H1 (cell line): ENCODE measurements at regions not wholly inside any gene's neighbourhood (a gene's known extent, or its start where the extent isn't known, plus 50 kb on each side); places are given as distances from the start of the nearest gene placed in this dataset.

Source experiments
- CTCF ChIA-PET: fragments of 300-600 bp; sonication (Branson Sonifier 250); formaldehyde crosslinking; loops from one replicate; lab custom pipeline; 2021; ENCODE audit not compliant: partially characterized antibody; lab: Charles Lee
- POLR2A ChIA-PET: fragments of 300-600 bp; sonication (Branson Sonifier 250); formaldehyde crosslinking; loops from one replicate; lab custom pipeline; 2021; ENCODE audit warnings: inconsistent platforms; ENCODE audit not compliant: partially characterized antibody; lab: Charles Lee
- DNase-seq, 2 experiments: peaks; one replicate each; pipeline versions ENCODE4 v3.0.0 to v3.0.0-alpha.2; 2010 to 2022; ENCODE audit warnings: low spot score in 2 of 2, low read depth in 1 of 2, mixed read lengths in 1 of 2
- FAIRE-seq: peaks from 2 replicates; lab custom pipeline; 2011; peaks lifted over from hg19 to GRCh38; lab: Jason Lieb, UNC
- H2AFZ ChIP-seq: 2 replicates; pipeline ENCODE4 v1.8.1; 2012; ENCODE audit warnings: low read length, inconsistent platforms
- H2AK5ac ChIP-seq: 2 replicates; pipeline ENCODE4 v1.6.1; 2013; ENCODE audit warnings: low read depth, low read length
- H2BK120ac ChIP-seq: replicated peaks from 2 replicates; pipeline ENCODE3; 2013; ENCODE audit warnings: low read depth, low read length, inconsistent platforms
- H2BK12ac ChIP-seq: 2 replicates; pipeline ENCODE4 v1.6.1; 2013; ENCODE audit warnings: low read depth, low read length
- H2BK15ac ChIP-seq: 2 replicates; pipeline ENCODE4 v1.6.1; 2013; ENCODE audit warnings: low read length
- H2BK20ac ChIP-seq: 2 replicates; pipeline ENCODE4 v1.6.1; 2013; ENCODE audit warnings: low read length
- H2BK5ac ChIP-seq: 2 replicates; pipeline ENCODE4 v1.6.1; 2013; ENCODE audit warnings: low read depth, low read length
- H3K14ac ChIP-seq: 2 replicates; pipeline ENCODE4 v1.6.1; 2013; ENCODE audit warnings: inconsistent platforms; ENCODE audit not compliant: insufficient read length
- H3K18ac ChIP-seq: 2 replicates; pipeline ENCODE4 v1.6.1; 2013; ENCODE audit warnings: low read length; ENCODE audit errors: extremely low read depth
- H3K23ac ChIP-seq: 2 replicates; pipeline ENCODE4 v1.6.1; 2013; ENCODE audit warnings: inconsistent platforms; ENCODE audit not compliant: insufficient read length
- H3K23me2 ChIP-seq: 2 replicates; pipeline ENCODE4 v1.6.1; 2013; ENCODE audit warnings: low read depth, low read length
- H3K27ac ChIP-seq: 2 replicates; pipeline ENCODE4 v1.6.1; 2011; ENCODE audit warnings: low read depth, low read length, inconsistent platforms
- H3K27me3 ChIP-seq, 4 experiments: replicated peaks in 1 of 4; 1 replicate in 1 of 4; 2 replicates in 3 of 4; pipeline versions ENCODE4 v1.6.1 to v1.8.1; 2011 to 2013; ENCODE audit warnings: low read length in 3 of 4, mild to moderate bottlenecking in 3 of 4, inconsistent platforms in 2 of 4, mixed read lengths in 2 of 4, moderate library complexity in 1 of 4; ENCODE audit not compliant: control insufficient read depth in 3 of 4, insufficient read depth in 3 of 4; ENCODE audit errors: extremely low read depth in 1 of 4
- H3K36me3 ChIP-seq, 4 experiments: 2 replicates each; pipeline versions ENCODE4 v1.6.1 to v1.8.1; 2011 to 2013; ENCODE audit warnings: mild to moderate bottlenecking in 4 of 4, low read length in 3 of 4, moderate library complexity in 2 of 4, control low read depth in 1 of 4, inconsistent platforms in 1 of 4; ENCODE audit not compliant: insufficient read depth in 4 of 4, control insufficient read depth in 2 of 4
- H3K4ac ChIP-seq: replicated peaks from 2 replicates; pipeline ENCODE3; 2013; ENCODE audit warnings: low read length, low read depth, mixed read lengths, inconsistent platforms; ENCODE audit not compliant: insufficient read length
- H3K4me1 ChIP-seq, 4 experiments: replicated peaks in 1 of 4; 1 replicate in 1 of 4; 2 replicates in 3 of 4; pipeline versions ENCODE4 v1.6.1 to v1.8.1; 2011 to 2013; ENCODE audit warnings: low read length in 3 of 4, inconsistent platforms in 2 of 4, mixed read lengths in 1 of 4; ENCODE audit not compliant: insufficient read depth in 4 of 4, control insufficient read depth in 3 of 4
- H3K4me2 ChIP-seq, 2 experiments: 2 replicates each; pipeline versions ENCODE4 v1.6.1 to v1.8.1; 2011 to 2013; ENCODE audit warnings: low read depth in 2 of 2, low read length in 2 of 2, control low read depth in 1 of 2, inconsistent platforms in 1 of 2, mild to moderate bottlenecking in 1 of 2; ENCODE audit not compliant: insufficient read depth in 1 of 2
- H3K4me3 ChIP-seq, 4 experiments: fragments of 200-600, 300-600 bp in 1 of 4; sonication (generic), shearing (Covaris generic), sonication (Bioruptor Twin) in 1 of 4; 2 replicates each; pipeline versions ENCODE4 v1.5.1 to v1.8.1; 2011 to 2016; ENCODE audit warnings: low read length in 4 of 4, low read depth in 3 of 4, control low read depth in 2 of 4, inconsistent platforms in 2 of 4, mild to moderate bottlenecking in 2 of 4, mixed read lengths in 1 of 4, moderate library complexity in 1 of 4; ENCODE audit not compliant: insufficient read depth in 2 of 4; ENCODE audit errors: extremely low read depth in 1 of 4
- H3K56ac ChIP-seq: replicated peaks from 2 replicates; pipeline ENCODE3; 2013; ENCODE audit warnings: low read depth, mild to moderate bottlenecking, mixed read lengths, low read length, inconsistent platforms; ENCODE audit not compliant: insufficient read length
- H3K79me1 ChIP-seq: 2 replicates; pipeline ENCODE4 v1.6.1; 2013; ENCODE audit warnings: low read depth, low read length, control low read depth
- H3K79me2 ChIP-seq, 2 experiments: 2 replicates each; pipeline versions ENCODE4 v1.6.1 to v1.8.1; 2012 to 2013; ENCODE audit warnings: low read length in 2 of 2, mild to moderate bottlenecking in 2 of 2, inconsistent platforms in 1 of 2; ENCODE audit not compliant: insufficient read depth in 2 of 2, control insufficient read depth in 1 of 2
- H3K9ac ChIP-seq, 4 experiments: replicated peaks in 1 of 4; 1 replicate in 1 of 4; 2 replicates in 3 of 4; pipeline versions ENCODE4 v1.6.1 to v1.8.1; 2011 to 2013; ENCODE audit warnings: low read depth in 3 of 4, low read length in 3 of 4, control low read depth in 2 of 4, mild to moderate bottlenecking in 2 of 4, moderate library complexity in 2 of 4, inconsistent platforms in 1 of 4; ENCODE audit errors: extremely low read depth in 1 of 4
- H3K9me3 ChIP-seq, 2 experiments: 2 replicates each; pipeline versions ENCODE4 v1.6.1 to v1.8.1; 2012 to 2013; ENCODE audit warnings: mild to moderate bottlenecking in 2 of 2, moderate library complexity in 2 of 2, control low read depth in 1 of 2, inconsistent platforms in 1 of 2, low read depth in 1 of 2, low read length in 1 of 2, mixed read lengths in 1 of 2; ENCODE audit not compliant: insufficient read depth in 2 of 2
- H4K20me1 ChIP-seq, 2 experiments: replicated peaks in 1 of 2; 2 replicates each; pipeline versions ENCODE3 to v1.8.1; 2011 to 2013; ENCODE audit warnings: inconsistent platforms in 2 of 2, low read length in 2 of 2, mild to moderate bottlenecking in 1 of 2; ENCODE audit not compliant: insufficient read depth in 2 of 2, control insufficient read depth in 1 of 2
- H4K5ac ChIP-seq: 2 replicates; pipeline ENCODE4 v1.6.1; 2013; ENCODE audit warnings: low read length, low read depth, mixed read lengths, inconsistent platforms; ENCODE audit not compliant: insufficient read length
- H4K8ac ChIP-seq: 2 replicates; pipeline ENCODE4 v1.8.0; 2013; ENCODE audit warnings: mild to moderate bottlenecking, moderate library complexity, low read length, inconsistent platforms; ENCODE audit not compliant: insufficient read depth; ENCODE audit errors: extremely low read depth
- H4K91ac ChIP-seq: replicated peaks from 2 replicates; pipeline ENCODE3; 2013; ENCODE audit warnings: low read length, mixed read lengths, inconsistent platforms; ENCODE audit not compliant: insufficient read length
- ASH2L ChIP-seq: fragments of 200-600, 300-600 bp; sonication (generic); IDR thresholded peaks from one replicate; pipeline ENCODE4 v1.7.1; 2017; ENCODE audit warnings: low read length
- ATF3 ChIP-seq: IDR thresholded peaks from 2 replicates; pipeline ENCODE4 v1.6.1; 2011; ENCODE audit warnings: low read depth, mild to moderate bottlenecking, low read length; ENCODE audit not compliant: insufficient read depth
- BACH1 ChIP-seq: IDR thresholded peaks from 2 replicates; pipeline ENCODE4 v1.6.1; 2012; ENCODE audit warnings: low read length, improper control_type of control experiment
- BRCA1 ChIP-seq: IDR thresholded peaks from 2 replicates; pipeline ENCODE4 v1.6.1; 2012; ENCODE audit warnings: low read depth, low read length, improper control_type of control experiment
- CHD1 ChIP-seq: IDR thresholded peaks from 2 replicates; pipeline ENCODE4 v1.6.1; 2012; ENCODE audit warnings: low read depth, low read length, improper control_type of control experiment
- CTBP2 ChIP-seq: IDR thresholded peaks from 2 replicates; pipeline ENCODE4 v1.7.0; 2011; ENCODE audit warnings: borderline replicate concordance, mild to moderate bottlenecking, moderate library complexity, mixed read lengths, low read length; ENCODE audit not compliant: insufficient read depth, insufficient read length
- HDAC2 ChIP-seq, 2 experiments: fragments of 300-600 bp in 1 of 2; sonication (generic) in 1 of 2; IDR thresholded peaks; 2 replicates each; pipeline ENCODE4 v1.6.1; 2011 to 2012; ENCODE audit warnings: low read depth in 2 of 2, low read length in 2 of 2, mild to moderate bottlenecking in 2 of 2, moderate library complexity in 2 of 2, borderline replicate concordance in 1 of 2, inconsistent platforms in 1 of 2
- NRF1 ChIP-seq: IDR thresholded peaks from 2 replicates; pipeline ENCODE4 v1.6.1; 2011; ENCODE audit warnings: mild to moderate bottlenecking, low read depth, low read length, improper control_type of control experiment
- PHF8 ChIP-seq: fragments of 200-600 bp; sonication (generic); conservative IDR thresholded peaks from 2 replicates; pipeline ENCODE4 v1.7.1; 2012; ENCODE audit warnings: low read depth, mild to moderate bottlenecking, inconsistent platforms, low read length, moderate library complexity
- RNF2 ChIP-seq: fragments of 200-900, 300-1000 bp; sonication (generic); IDR thresholded peaks from 2 replicates; pipeline ENCODE4 v1.7.1; 2016; ENCODE audit warnings: borderline replicate concordance, low read depth, mild to moderate bottlenecking, antibody characterized with exemption, low read length; ENCODE audit not compliant: poor library complexity, severe bottlenecking; ENCODE audit errors: missing control alignments
- SP2 ChIP-seq: IDR thresholded peaks from 2 replicates; pipeline ENCODE4 v1.6.1; 2012; ENCODE audit warnings: mild to moderate bottlenecking, low read length, inconsistent platforms
- TEAD4 ChIP-seq: IDR thresholded peaks from 2 replicates; pipeline ENCODE4 v1.6.1; 2012; ENCODE audit warnings: low read depth, low read length, inconsistent platforms, mixed read lengths
- WGBS, 2 experiments: shearing (Covaris generic) in 1 of 2; methylation state at CpG; one replicate each; pipeline versions ENCODE4 v1.1.6 to v1.1.7; 2013 to 2015; ENCODE audit warnings: low lambda C conversion rate in 2 of 2, mixed read lengths in 2 of 2, inconsistent platforms in 1 of 2, low coverage in 1 of 2, missing lambda C conversion rate in 1 of 2; ENCODE audit not compliant: insufficient replicate concordance in 2 of 2, insufficient coverage in 1 of 2, insufficient read length in 1 of 2; ENCODE audit errors: extremely low coverage in 1 of 2, missing lambda C conversion rate in 1 of 2; 5-methylcytosine and 5-hydroxymethylcytosine counted together

GRCh38 chr2:180601016-180601415 is 379.4 kb upstream of the UBE2E3 start:
- H3K79me2 ChIP-seq, result no peaks in the 10 kb centered on the region
- H3K27me3 ChIP-seq, result no peaks in the 10 kb centered on the region
- no peak overlapping the region for H4K8ac ChIP-seq
- H3K36me3 ChIP-seq, result no peaks in the 10 kb centered on the region
- H4K20me1 ChIP-seq, result no peaks in the 10 kb centered on the region
- FAIRE-seq (no peak), DNase-seq (no peak)
- H3K27ac ChIP-seq, result no peak overlapping the region
- no peak overlapping the region for H3K56ac ChIP-seq
- H2BK120ac ChIP-seq, result no peak overlapping the region
- peaks cover 0 to 2% (median 0%) of the 10 kb centered on the region in 4 experiments; a peak in 1 of 7 replicates for H3K4me1 ChIP-seq
- H3K23me2 ChIP-seq, result no peaks in the 10 kb centered on the region
- H4K91ac ChIP-seq, result no peak overlapping the region
- H2AFZ ChIP-seq, result no peak overlapping the region
- no peak overlapping the region for H3K14ac ChIP-seq
- no peak overlapping the region for H2BK15ac ChIP-seq
- no peak overlapping the region for H3K4me2 ChIP-seq
- 82% methylated on average over 1 of the region's 1 CpG; no CpG with 5 or more reads in 1 of the 2 experiments for WGBS, 2 experiments
- H3K4me3 ChIP-seq, result no peak overlapping the region
- H3K18ac ChIP-seq, result no peak overlapping the region
- no peak overlapping the region for H2BK20ac ChIP-seq
- POLR2A ChIA-PET, result no interaction called here
- H4K5ac ChIP-seq, result no peak overlapping the region
- CTCF ChIA-PET, result interaction anchor here (1.1 kb wide), 1 partner anchor 76 kb away, joined by 3 read pairs; no protein-coding TSS in a partner anchor
- no peak overlapping the region for H3K4ac ChIP-seq
- no peak overlapping the region for H2AK5ac ChIP-seq
- no peak overlapping the region for H3K23ac ChIP-seq
- no peak overlapping the region for H2BK5ac ChIP-seq
- no peak overlapping the region for H3K9ac ChIP-seq
- H2BK12ac ChIP-seq, result no peak overlapping the region
- H3K9me3 ChIP-seq, result no peaks in the 10 kb centered on the region
- H3K79me1 ChIP-seq, result no peaks in the 10 kb centered on the region
- TF ChIP-seq ATF3 (no peak), HDAC2 (IDR thresholded peaks at IDR 0.05; ENCODE audit: borderline replicate concordance in 1 of 2, low read depth in 2 of 2, low read length in 2 of 2) (no peak), NRF1 (no peak), PHF8 (no peak), RNF2 (no peak), BACH1 (no peak), ASH2L (no peak), BRCA1 (no peak), SP2 (no peak), CHD1 (no peak), CTBP2 (no peak), TEAD4 (no peak)
